ENCODE measurements at regions not wholly inside any gene's neighbourhood (a gene's known extent, or its start where the extent isn't known, plus 50 kb on each side); places are given as distances from the start of the nearest gene placed in this dataset.

DNA sequence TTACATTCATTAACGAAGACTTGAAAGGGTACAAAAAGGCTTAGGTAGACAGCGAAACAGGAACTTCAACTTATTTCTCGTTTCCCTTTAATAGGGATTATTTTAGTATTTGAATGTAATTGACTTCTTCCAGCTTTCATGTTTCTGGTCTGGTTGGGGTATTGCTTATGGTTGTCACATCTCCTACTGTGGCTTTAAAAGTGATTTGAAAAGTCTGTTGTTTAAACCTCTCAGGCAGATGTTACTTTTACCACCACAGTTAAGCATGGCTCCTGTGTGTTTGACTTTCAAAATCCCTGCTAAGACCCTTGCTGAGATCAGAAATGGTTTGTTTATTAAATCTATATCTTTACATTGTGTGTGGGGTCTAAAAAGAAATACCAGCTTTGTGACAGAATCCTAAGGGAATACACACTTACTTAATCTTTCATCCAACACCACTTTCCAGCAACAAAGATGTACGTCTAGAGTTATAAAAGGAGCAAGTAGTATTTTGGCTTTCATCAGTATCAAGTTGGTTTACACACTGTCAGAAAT is 661.2 kb downstream of the FAT4 start:
- peaks cover 0 to 15% (median 5%) of the 10 kb centered on the region in 5 donors for H3K9me3 Mint-ChIP-seq
- ChIA-PET POLR2A (no interaction called here), CTCF (no interaction called here)
- H3K4me3 Mint-ChIP-seq, result no peak overlapping the region
- H3K9me3 ChIP-seq (ENCODE audit: low read length), result no peaks in the 10 kb centered on the region
- no peaks in the 10 kb centered on the region for H3K4me1 ChIP-seq (ENCODE audit: insufficient read depth, low read length)
- H3K4me3 ChIP-seq (ENCODE audit: low read length), result no peak overlapping the region
- H3K27ac ChIP-seq (ENCODE audit: low read depth, low read length), result no peak overlapping the region
- H3K27me3 ChIP-seq (ENCODE audit: insufficient read depth, low read length, poor library complexity, severe bottlenecking), result no peaks in the 10 kb centered on the region
- H3K4me1 Mint-ChIP-seq, result no peaks in the 10 kb centered on the region
- DNase-seq, result no peak
- H3K27ac Mint-ChIP-seq, result no peak overlapping the region
- H3K36me3 Mint-ChIP-seq, result no peaks in the 10 kb centered on the region
- H3K36me3 ChIP-seq (ENCODE audit: insufficient read depth, low read length), result no peaks in the 10 kb centered on the region
- no peaks in the 10 kb centered on the region for H3K27me3 Mint-ChIP-seq

DNA sequence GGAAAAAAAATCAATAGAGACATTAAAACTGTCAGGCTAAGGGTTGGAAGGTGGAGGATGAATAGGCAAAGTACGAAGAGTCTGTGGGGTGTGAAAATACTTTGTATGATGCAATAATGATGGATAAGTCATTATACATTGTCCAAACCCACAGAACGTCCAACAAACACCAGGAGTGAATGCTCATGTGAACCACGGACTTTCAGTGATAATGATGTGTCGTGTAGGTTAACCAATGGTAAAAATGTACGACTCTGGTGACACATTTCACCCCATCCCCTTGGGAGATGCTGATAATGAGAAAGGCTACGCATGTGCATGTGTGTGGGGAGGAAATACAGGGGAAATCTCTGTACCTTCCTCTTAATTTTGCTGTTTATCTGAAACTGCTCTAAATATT is 665.2 kb downstream of the FAT4 start:
- Mint-ChIP-seq H3K36me3 (no peaks in the 10 kb centered on the region), H3K27ac (no peak overlapping the region), H3K9me3 (peaks cover 0 to 11% (median 3%) of the 10 kb centered on the region in 5 donors), H3K4me1 (no peaks in the 10 kb centered on the region), H3K27me3 (no peaks in the 10 kb centered on the region), H3K4me3 (no peak overlapping the region)
- H3K27me3 ChIP-seq (ENCODE audit: insufficient read depth, low read length, poor library complexity, severe bottlenecking), result no peaks in the 10 kb centered on the region
- DNase-seq, result no peak
- H3K9me3 ChIP-seq (ENCODE audit: low read length), result no peaks in the 10 kb centered on the region
- POLR2A ChIA-PET, result no interaction called here
- CTCF ChIA-PET, result no interaction called here
- no peak overlapping the region for H3K27ac ChIP-seq (ENCODE audit: low read depth, low read length)
- H3K4me1 ChIP-seq (ENCODE audit: insufficient read depth, low read length), result no peaks in the 10 kb centered on the region
- H3K4me3 ChIP-seq (ENCODE audit: low read length), result no peak overlapping the region
- H3K36me3 ChIP-seq (ENCODE audit: insufficient read depth, low read length), result no peaks in the 10 kb centered on the region

GRCh38 chr4:125983168-125983567 is 668.4 kb downstream of the FAT4 start:
- H3K4me1 Mint-ChIP-seq, result no peaks in the 10 kb centered on the region

DNA sequence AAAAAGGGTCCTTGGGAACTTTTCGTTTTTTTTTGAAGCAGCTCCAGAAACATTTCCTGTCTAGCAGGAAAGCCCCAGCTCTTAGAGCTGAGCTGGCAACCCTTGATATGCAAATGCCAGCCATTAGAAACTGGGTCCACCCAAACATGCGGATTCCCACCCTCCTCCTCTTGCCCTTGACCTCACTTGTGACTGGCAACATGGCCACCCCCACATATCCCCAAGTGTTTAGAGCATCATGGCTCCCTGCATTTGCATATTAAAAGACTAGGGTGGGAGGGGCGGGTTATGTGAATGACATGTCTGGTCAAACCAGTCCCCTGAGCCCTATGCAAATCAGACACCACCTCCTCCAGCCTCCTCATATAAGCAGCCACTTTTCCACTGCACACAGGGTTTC is 671.1 kb downstream of the FAT4 start:
- H3K4me1 ChIP-seq (ENCODE audit: insufficient read depth, low read length), result no peaks in the 10 kb centered on the region
- no peaks in the 10 kb centered on the region for H3K36me3 ChIP-seq (ENCODE audit: insufficient read depth, low read length)
- ChIA-PET POLR2A (no interaction called here), CTCF (interaction anchor here (1.2 kb wide), 1 partner anchor 20 kb away, joined by 3 read pairs; no protein-coding TSS in a partner anchor)
- H3K4me3 ChIP-seq (ENCODE audit: low read length), result no peak overlapping the region
- no peaks in the 10 kb centered on the region for H3K27me3 Mint-ChIP-seq
- H3K9me3 ChIP-seq (ENCODE audit: low read length), result no peaks in the 10 kb centered on the region
- H3K36me3 Mint-ChIP-seq, result no peaks in the 10 kb centered on the region
- H3K4me3 Mint-ChIP-seq, result no peak overlapping the region
- H3K9me3 Mint-ChIP-seq, result peaks cover 4 to 24% (median 5%) of the 10 kb centered on the region in 5 donors
- H3K4me1 Mint-ChIP-seq, result no peaks in the 10 kb centered on the region
- no peaks in the 10 kb centered on the region for H3K27me3 ChIP-seq (ENCODE audit: insufficient read depth, low read length, poor library complexity, severe bottlenecking)
- H3K27ac ChIP-seq (ENCODE audit: low read depth, low read length), result no peak overlapping the region
- no peak overlapping the region for H3K27ac Mint-ChIP-seq
- no peak for DNase-seq

More at GRCh38 chr4:125983168-125983567, 668.4 kb downstream of the FAT4 start:
- no peak overlapping the region for H3K27ac ChIP-seq (ENCODE audit: low read depth, low read length)
- no peaks in the 10 kb centered on the region for H3K36me3 Mint-ChIP-seq
- H3K4me1 ChIP-seq (ENCODE audit: insufficient read depth, low read length), result no peaks in the 10 kb centered on the region
- H3K27me3 Mint-ChIP-seq, result no peaks in the 10 kb centered on the region
- no peak overlapping the region for H3K4me3 Mint-ChIP-seq
- H3K27me3 ChIP-seq (ENCODE audit: insufficient read depth, low read length, poor library complexity, severe bottlenecking), result no peaks in the 10 kb centered on the region
- H3K9me3 Mint-ChIP-seq, result peaks cover 3 to 15% (median 4%) of the 10 kb centered on the region in 5 donors
- no peak overlapping the region for H3K27ac Mint-ChIP-seq
- DNase-seq, result no peak
- H3K36me3 ChIP-seq (ENCODE audit: insufficient read depth, low read length), result no peaks in the 10 kb centered on the region
- H3K9me3 ChIP-seq (ENCODE audit: low read length), result no peaks in the 10 kb centered on the region
- POLR2A ChIA-PET, result no interaction called here
- CTCF ChIA-PET, result no interaction called here
- no peak overlapping the region for H3K4me3 ChIP-seq (ENCODE audit: low read length)

- POLR2A ChIA-PET, result no interaction called here
- H3K27ac Mint-ChIP-seq, result no peak overlapping the region
- no peaks in the 10 kb centered on the region for H3K36me3 ChIP-seq (ENCODE audit: insufficient read depth, low read length)
- H3K4me3 Mint-ChIP-seq, result no peak overlapping the region
- no peaks in the 10 kb centered on the region for H3K27me3 Mint-ChIP-seq
- no peak overlapping the region for H3K27ac ChIP-seq (ENCODE audit: low read depth, low read length)
- H3K9me3 Mint-ChIP-seq, result peaks cover 4 to 29% (median 5%) of the 10 kb centered on the region in 5 donors
- no peaks in the 10 kb centered on the region for H3K4me1 Mint-ChIP-seq
- H3K4me3 ChIP-seq (ENCODE audit: low read length), result no peak overlapping the region
- no peaks in the 10 kb centered on the region for H3K9me3 ChIP-seq (ENCODE audit: low read length)
- no peaks in the 10 kb centered on the region for H3K4me1 ChIP-seq (ENCODE audit: insufficient read depth, low read length)
- no peaks in the 10 kb centered on the region for H3K27me3 ChIP-seq (ENCODE audit: insufficient read depth, low read length, poor library complexity, severe bottlenecking)
- no peak for DNase-seq
- no peaks in the 10 kb centered on the region for H3K36me3 Mint-ChIP-seq
- CTCF ChIA-PET, result interaction anchor here (1.2 kb wide), 1 partner anchor 20 kb away, joined by 3 read pairs; no protein-coding TSS in a partner anchor
Observed at GRCh38 chr4:125986307-125986706, 671.6 kb downstream of the FAT4 start.

DNA sequence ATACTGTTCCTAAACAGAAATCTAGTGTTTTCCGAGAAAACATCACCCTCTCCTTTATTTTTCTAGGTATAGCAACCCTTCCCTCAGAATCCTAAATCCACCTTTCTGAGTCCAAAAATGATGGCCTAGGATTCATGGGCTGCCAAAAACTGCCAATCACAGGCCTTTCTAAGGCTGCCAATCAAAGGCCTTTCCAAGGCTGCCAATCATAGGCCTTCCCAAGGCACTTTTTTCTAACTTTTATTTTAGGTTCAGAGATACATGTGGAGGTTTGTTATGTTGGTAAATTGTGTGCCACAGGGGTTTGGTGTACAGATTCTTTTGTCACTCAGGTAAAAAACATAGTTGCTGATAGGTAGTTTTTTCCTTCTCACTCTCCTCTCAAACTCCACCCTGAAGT is 673.7 kb downstream of the FAT4 start:
- Histone ChIP-seq H3K27me3 (ENCODE audit: insufficient read depth, low read length, poor library complexity, severe bottlenecking) (no peaks in the 10 kb centered on the region), H3K9me3 (ENCODE audit: low read length) (no peaks in the 10 kb centered on the region), H3K36me3 (ENCODE audit: insufficient read depth, low read length) (no peaks in the 10 kb centered on the region), H3K4me3 (ENCODE audit: low read length) (no peak overlapping the region), H3K4me1 (ENCODE audit: insufficient read depth, low read length) (no peaks in the 10 kb centered on the region), H3K27ac (ENCODE audit: low read depth, low read length) (no peak overlapping the region)
- no peaks in the 10 kb centered on the region for H3K27me3 Mint-ChIP-seq
- no peaks in the 10 kb centered on the region for H3K4me1 Mint-ChIP-seq
- no peak overlapping the region for H3K27ac Mint-ChIP-seq
- DNase-seq, result no peak
- no peaks in the 10 kb centered on the region for H3K36me3 Mint-ChIP-seq
- ChIA-PET CTCF (no interaction called here), POLR2A (no interaction called here)
- H3K4me3 Mint-ChIP-seq, result no peak overlapping the region
- H3K9me3 Mint-ChIP-seq, result peaks cover 3 to 28% (median 4%) of the 10 kb centered on the region in 5 donors

- POLR2A ChIA-PET, result no interaction called here
- peaks cover 0 to 36% (median 2%) of the 10 kb centered on the region in 5 donors for H3K9me3 Mint-ChIP-seq
Observed at GRCh38 chr4:125991398-125991797, 676.6 kb downstream of the FAT4 start.

DNA sequence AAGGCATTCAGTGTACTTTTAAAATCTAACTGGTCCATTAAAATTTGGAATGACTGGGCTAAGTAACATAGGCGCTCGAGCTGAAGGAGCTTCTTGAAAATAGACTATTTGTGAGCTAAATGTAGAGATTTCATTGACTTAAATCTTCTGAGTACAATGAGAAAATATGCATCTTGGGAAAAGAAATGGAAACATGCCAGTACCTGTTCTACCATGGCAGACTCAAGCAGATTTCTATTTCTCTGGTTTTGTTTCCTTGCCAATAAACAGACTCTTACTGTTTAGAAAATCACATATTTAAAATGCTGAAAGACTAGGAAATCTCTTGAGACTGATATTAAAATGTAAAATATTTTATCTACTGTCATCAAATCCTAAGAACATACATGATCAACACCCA is 678.1 kb downstream of the FAT4 start:
- Mint-ChIP-seq H3K27me3 (no peaks in the 10 kb centered on the region), H3K4me1 (no peaks in the 10 kb centered on the region), H3K4me3 (no peak overlapping the region), H3K27ac (no peak overlapping the region), H3K36me3 (no peaks in the 10 kb centered on the region), H3K9me3 (peaks cover 0 to 32% (median 0%) of the 10 kb centered on the region in 5 donors)
- Histone ChIP-seq H3K27ac (ENCODE audit: low read depth, low read length) (no peak overlapping the region), H3K4me1 (ENCODE audit: insufficient read depth, low read length) (no peaks in the 10 kb centered on the region), H3K4me3 (ENCODE audit: low read length) (no peak overlapping the region), H3K36me3 (ENCODE audit: insufficient read depth, low read length) (no peaks in the 10 kb centered on the region), H3K9me3 (ENCODE audit: low read length) (no peaks in the 10 kb centered on the region), H3K27me3 (ENCODE audit: insufficient read depth, low read length, poor library complexity, severe bottlenecking) (no peaks in the 10 kb centered on the region)
- no peak for DNase-seq
- CTCF ChIA-PET, result no interaction called here
- POLR2A ChIA-PET, result no interaction called here

More at GRCh38 chr4:125991398-125991797, 676.6 kb downstream of the FAT4 start:
- no peak for DNase-seq
- no peaks in the 10 kb centered on the region for H3K27me3 Mint-ChIP-seq
- H3K27ac ChIP-seq (ENCODE audit: low read depth, low read length), result no peak overlapping the region
- no peaks in the 10 kb centered on the region for H3K4me1 Mint-ChIP-seq
- no peaks in the 10 kb centered on the region for H3K36me3 Mint-ChIP-seq
- no peaks in the 10 kb centered on the region for H3K9me3 ChIP-seq (ENCODE audit: low read length)
- no peaks in the 10 kb centered on the region for H3K36me3 ChIP-seq (ENCODE audit: insufficient read depth, low read length)
- no peak overlapping the region for H3K27ac Mint-ChIP-seq
- CTCF ChIA-PET, result no interaction called here
- no peak overlapping the region for H3K4me3 Mint-ChIP-seq
- no peak overlapping the region for H3K4me3 ChIP-seq (ENCODE audit: low read length)
- H3K4me1 ChIP-seq (ENCODE audit: insufficient read depth, low read length), result no peaks in the 10 kb centered on the region
- no peaks in the 10 kb centered on the region for H3K27me3 ChIP-seq (ENCODE audit: insufficient read depth, low read length, poor library complexity, severe bottlenecking)

GRCh38 chr4:125994024-125994423 is 679.3 kb downstream of the FAT4 start:
- H3K27ac ChIP-seq (ENCODE audit: low read depth, low read length), result no peak overlapping the region
- H3K9me3 ChIP-seq (ENCODE audit: low read length), result no peaks in the 10 kb centered on the region
- ChIA-PET CTCF (no interaction called here), POLR2A (no interaction called here)
- DNase-seq, result no peak
- no peaks in the 10 kb centered on the region for H3K27me3 Mint-ChIP-seq
- H3K4me1 Mint-ChIP-seq, result no peaks in the 10 kb centered on the region
- H3K4me3 ChIP-seq (ENCODE audit: low read length), result no peak overlapping the region
- no peaks in the 10 kb centered on the region for H3K36me3 Mint-ChIP-seq
- H3K4me1 ChIP-seq (ENCODE audit: insufficient read depth, low read length), result no peaks in the 10 kb centered on the region
- no peak overlapping the region for H3K4me3 Mint-ChIP-seq
- H3K36me3 ChIP-seq (ENCODE audit: insufficient read depth, low read length), result no peaks in the 10 kb centered on the region
- H3K27ac Mint-ChIP-seq, result no peak overlapping the region
- no peaks in the 10 kb centered on the region for H3K27me3 ChIP-seq (ENCODE audit: insufficient read depth, low read length, poor library complexity, severe bottlenecking)
- H3K9me3 Mint-ChIP-seq, result peaks cover 0 to 39% (median 6%) of the 10 kb centered on the region in 5 donors
